GM12892 (cell line): ENCODE measurements at regions not wholly inside any gene's neighbourhood (a gene's known extent, or its start where the extent isn't known, plus 50 kb on each side); places are given as distances from the start of the nearest gene placed in this dataset.
"Not testable (repeated sequence)": the region's sequence is repeated elsewhere in the genome, so short reads cannot be mapped to it uniquely, and the experiment has no call there.

Source experiments
- DNase-seq: peaks from one replicate; pipeline ENCODE4 v3.0.0; 2011; ENCODE audit not compliant: insufficient read length
- FAIRE-seq: peaks from 2 replicates; lab custom pipeline; 2011; peaks lifted over from hg19 to GRCh38; lab: Jason Lieb, UNC
- POLR2A ChIP-seq: IDR thresholded peaks from 2 replicates; pipeline ENCODE4 v1.6.1; 2011; ENCODE audit warnings: low read depth, low read length, control low read depth
- POLR2AphosphoS5 ChIP-seq: IDR thresholded peaks from 2 replicates; pipeline ENCODE4 v1.6.1; 2011; ENCODE audit warnings: low read depth, low read length, control low read depth
- TAF1 ChIP-seq: IDR thresholded peaks from 2 replicates; pipeline ENCODE4 v1.6.1; 2011; ENCODE audit warnings: low read depth, mild to moderate bottlenecking, control low read depth, low read length, borderline replicate concordance

GRCh38 chr17:77615703-77616253 lies 342.7 kb upstream of the TNRC6C start:
- FAIRE-seq (no peak), DNase-seq (no peak)
- no peak for TF ChIP-seq POLR2A
- no peak for TF ChIP-seq POLR2AphosphoS5
- no peak for TF ChIP-seq TAF1

GRCh38 chr17:77616254-77616731 lies 342.2 kb upstream of the TNRC6C start:
- no peak for TF ChIP-seq POLR2AphosphoS5
- TF ChIP-seq TAF1: no peak
- DNase-seq (no peak), FAIRE-seq (no peak)

GRCh38 chr17:77617516-77617915 lies 341.0 kb upstream of the TNRC6C start:
- TF ChIP-seq POLR2AphosphoS5 (no peak), TAF1 (no peak), POLR2A (no peak)
- no peak for DNase-seq
- no peak for FAIRE-seq

GRCh38 chr17:77618173-77618572 lies 340.3 kb upstream of the TNRC6C start:
- TF ChIP-seq POLR2A (no peak), TAF1 (no peak), POLR2AphosphoS5 (no peak)
- FAIRE-seq (no peak), DNase-seq (no peak)

GRCh38 chr17:77618731-77619130 lies 339.8 kb upstream of the TNRC6C start:
- FAIRE-seq (no peak), DNase-seq (no peak)
- TF ChIP-seq POLR2A: no peak
- TF ChIP-seq TAF1: no peak
- TF ChIP-seq POLR2AphosphoS5: no peak

- FAIRE-seq (no peak), DNase-seq (no peak)
- TF ChIP-seq POLR2A (no peak), TAF1 (no peak), POLR2AphosphoS5 (no peak)
Measured at GRCh38 chr17:77619326-77619725, 339.2 kb upstream of the TNRC6C start.

- TF ChIP-seq TAF1: no peak
- TF ChIP-seq POLR2A: no peak
- no peak for TF ChIP-seq POLR2AphosphoS5
- FAIRE-seq: no peak
- no peak for DNase-seq
Measured at GRCh38 chr17:77619851-77620250, 338.7 kb upstream of the TNRC6C start.

- no peak for TF ChIP-seq POLR2A
- TF ChIP-seq TAF1: no peak
- TF ChIP-seq POLR2AphosphoS5: no peak
- FAIRE-seq (no peak), DNase-seq (no peak)
Measured at GRCh38 chr17:77620282-77620681, 338.2 kb upstream of the TNRC6C start.

- not testable (repeated sequence) for FAIRE-seq, DNase-seq
Measured at GRCh38 chr17:77622084-77622483, 336.4 kb upstream of the TNRC6C start.

- DNase-seq (no peak), FAIRE-seq (no peak)
- TF ChIP-seq POLR2A (no peak), POLR2AphosphoS5 (no peak), TAF1 (no peak)
Measured at GRCh38 chr17:77622647-77623046, 335.9 kb upstream of the TNRC6C start.

GRCh38 chr17:77623321-77623720 lies 335.2 kb upstream of the TNRC6C start:
- not testable (repeated sequence) for FAIRE-seq, DNase-seq

- no peak for DNase-seq
- no peak for FAIRE-seq
- TF ChIP-seq POLR2AphosphoS5 (no peak), TAF1 (no peak), POLR2A (no peak)
Measured at GRCh38 chr17:77628035-77628434, 330.5 kb upstream of the TNRC6C start.

GRCh38 chr17:77629284-77629683 lies 329.2 kb upstream of the TNRC6C start:
- FAIRE-seq, DNase-seq: not testable (repeated sequence)
